ENCODE measurements at regions not wholly inside any gene's neighbourhood (a gene's known extent, or its start where the extent isn't known, plus 50 kb on each side); places are given as distances from the start of the nearest gene placed in this dataset.

GRCh38 chr1:98323906-98324358, 337.6 kb upstream of the SNX7 start:
- TF ChIP-seq CTCF (IDR thresholded peaks at IDR 0.05; ENCODE audit: insufficient read depth, low read length) (no peak), REST (IDR thresholded peaks at IDR 0.05; ENCODE audit: insufficient replicate concordance, low read depth) (no peak), GABPA (IDR thresholded peaks at IDR 0.05; ENCODE audit: low read depth) (no peak), POLR2AphosphoS5 (IDR thresholded peaks at IDR 0.05; ENCODE audit: low read depth) (peak; percentile 56; the same call in 1 of the 2 replicates)
